Right lobe of liver (tissue), 6 donors: ENCODE measurements at regions not wholly inside any gene's neighbourhood (a gene's known extent, or its start where the extent isn't known, plus 50 kb on each side); places are given as distances from the start of the nearest gene placed in this dataset.

Experiments
- ATAC-seq, 4 donors: fragments of 200-7000 bp; cut with Tn5 transposase; one replicate each; pipeline ENCODE4 v1.9.1; 2020; ENCODE audit warnings: mild to moderate bottlenecking in 4 of 4, moderate library complexity in 4 of 4
- DNase-seq, 3 donors: peaks; one replicate each; pipeline ENCODE4 v3.0.0-alpha.2; 2020
- H3K27ac ChIP-seq, 3 donors: fragments of 200-600 bp; one replicate each; pipeline ENCODE4 v1.8.0; 2022
- H3K27me3 ChIP-seq, 2 donors: fragments of 200-600 bp; one replicate each; pipeline ENCODE4 v1.8.0; 2022
- H3K36me3 ChIP-seq, 4 donors: fragments of 200-600 bp; sonication (generic) in 1 of 4; one replicate each; pipeline versions ENCODE4 v1.5.1 to v1.8.0; 2017 to 2022; ENCODE audit warnings: control low read depth in 1 of 4
- H3K4me1 ChIP-seq, 4 donors: fragments of 200-600 bp; sonication (generic) in 1 of 4; one replicate each; pipeline versions ENCODE4 v1.5.1 to v1.8.0; 2017 to 2022; ENCODE audit warnings: control low read depth in 1 of 4
- H3K4me3 ChIP-seq, 3 donors: fragments of 200-600 bp; one replicate each; pipeline ENCODE4 v1.8.0; 2022
- H3K9me3 ChIP-seq, 4 donors: fragments of 200-600 bp; sonication (generic) in 1 of 4; one replicate each; pipeline versions ENCODE4 v1.5.1 to v1.8.0; 2017 to 2022; ENCODE audit warnings: control low read depth in 1 of 4
- CTCF ChIP-seq, 4 donors: fragments of 200-600 bp in 3 of 4; fragments of 450-650 bp in 1 of 4; IDR thresholded peaks; one replicate each; pipeline versions ENCODE4 v1.5.1 to v1.8.0; 2016 to 2022; ENCODE audit warnings: antibody characterized with exemption in 4 of 4, mild to moderate bottlenecking in 2 of 4
- POLR2A ChIP-seq: fragments of 450-650 bp; IDR thresholded peaks from one replicate; pipeline ENCODE4 v1.6.1; 2017; ENCODE audit warnings: antibody characterized with exemption, mild to moderate bottlenecking
- WGBS: methylation state at CpG from one replicate; pipeline ENCODE4 v1.1.6; 2018; ENCODE audit warnings: low coverage, low lambda C conversion rate; ENCODE audit not compliant: insufficient coverage; ENCODE audit errors: missing lambda C conversion rate; 5-methylcytosine and 5-hydroxymethylcytosine counted together
- intact Hi-C, 2 donors: fragments of 100-400 bp; cut with DNase I; formaldehyde crosslinking; loops; one replicate each; pipeline versions ENCODE4 v1.11.2 to v1.14.1; 2022
- donor health status: DM: no; HTN: yes; CAD: no.
- donor health status: DM: no; HTN: no; CAD: no.
- donor health status: DM: no; HTN: no; CAD: no.
- donor health status: DM: no; HTN: yes; CAD: no.
- donor health status: DM: no; HTN: yes; CAD: no.

- no peaks in the 10 kb centered on the region for H3K4me1 ChIP-seq
- intact Hi-C loops = no loop called here
- ATAC-seq (no peak), DNase-seq (no peak)
- no peaks in the 10 kb centered on the region for H3K9me3 ChIP-seq
- no peaks in the 10 kb centered on the region for H3K36me3 ChIP-seq
- H3K27me3 ChIP-seq = no peaks in the 10 kb centered on the region
- no peak for TF ChIP-seq CTCF (IDR thresholded peaks at IDR 0.05)
- no peak for TF ChIP-seq POLR2A
- H3K27ac ChIP-seq = no peak overlapping the region
- no peak overlapping the region for H3K4me3 ChIP-seq
- WGBS = 78% methylated on average over 5 of the region's 5 CpGs
Observed at GRCh38 chr15:96122077-96123027, 208.1 kb upstream of the NR2F2 start.

- H3K9me3 ChIP-seq = no peaks in the 10 kb centered on the region
- H3K4me3 ChIP-seq = no peak overlapping the region
- no peak overlapping the region for H3K27ac ChIP-seq
- ATAC-seq (no peak), DNase-seq (no peak)
- 55% methylated on average over 7 of the region's 7 CpGs for WGBS
- H3K36me3 ChIP-seq = no peaks in the 10 kb centered on the region
- H3K27me3 ChIP-seq = no peaks in the 10 kb centered on the region
- intact Hi-C loops = no loop called here
- TF ChIP-seq CTCF (IDR thresholded peaks at IDR 0.05) (no peak), POLR2A (no peak)
- H3K4me1 ChIP-seq = no peaks in the 10 kb centered on the region
Observed at GRCh38 chr15:96123028-96123400, 207.5 kb upstream of the NR2F2 start.

- Histone ChIP-seq H3K9me3 (no peaks in the 10 kb centered on the region), H3K4me3 (no peak overlapping the region), H3K4me1 (no peaks in the 10 kb centered on the region), H3K27ac (no peak overlapping the region), H3K27me3 (no peaks in the 10 kb centered on the region), H3K36me3 (no peaks in the 10 kb centered on the region)
- no peak for ATAC-seq
- intact Hi-C loops = no loop called here
- TF ChIP-seq CTCF (IDR thresholded peaks at IDR 0.05) (no peak), POLR2A (no peak)
- WGBS = 76% methylated on average over 5 of the region's 5 CpGs
- no peak for DNase-seq
Observed at GRCh38 chr15:96123630-96124187, 206.8 kb upstream of the NR2F2 start.

- Histone ChIP-seq H3K27ac (no peak overlapping the region), H3K36me3 (no peaks in the 10 kb centered on the region), H3K4me1 (no peaks in the 10 kb centered on the region), H3K4me3 (no peak overlapping the region), H3K27me3 (no peaks in the 10 kb centered on the region), H3K9me3 (no peaks in the 10 kb centered on the region)
- TF ChIP-seq CTCF (IDR thresholded peaks at IDR 0.05) = no peak
- no peak for TF ChIP-seq POLR2A
- WGBS = no CpG with 5 or more reads among the region's 5 CpGs
- no peak for DNase-seq
- intact Hi-C loops = no loop called here
- ATAC-seq = no peak
Observed at GRCh38 chr15:96124436-96124835, 206.1 kb upstream of the NR2F2 start.
